ENCODE measurements at regions not wholly inside any gene's neighbourhood (a gene's known extent, or its start where the extent isn't known, plus 50 kb on each side); places are given as distances from the start of the nearest gene placed in this dataset.
A peak's percentile ranks its signal among the peaks of the same experiment; 100 is the strongest.

GRCh38 chr1:96030312-96030711 lies 691.3 kb upstream of the PTBP2 start:
- H3K9ac ChIP-seq (ENCODE audit: insufficient read depth, low read depth, low read length), result no peak overlapping the region
- ATAC-seq, result no peak
- H3K4me1 ChIP-seq (ENCODE audit: insufficient read depth, low read length), result no peaks in the 10 kb centered on the region
- H4K20me1 ChIP-seq (ENCODE audit: insufficient read depth, low read length), result no peaks in the 10 kb centered on the region
- BruUV-seq (replicated peaks), result no TSS peak
- in situ Hi-C loops (cut with HindIII; ENCODE audit: extremely low pct_ligation_motif_present, low pct_unique_long_range_greater_than_20kb), result no loop called here
- H3K27me3 ChIP-seq (ENCODE audit: control insufficient read depth in 1 of 2, insufficient read depth in 2 of 2, low read length in 2 of 2), result no peaks in the 10 kb centered on the region
- intact Hi-C loops (cut with micrococcal nuclease; ENCODE audit: unreplicated experiment), result no loop called here
- peak; percentile 48 to 81; a peak in 3 of 4 replicates for TF ChIP-seq MAFK (conservative IDR thresholded peaks at IDR 0.05 in 1 of 2, IDR thresholded peaks at IDR 0.05 in 1 of 2; ENCODE audit: low read length in 2 of 2)
- TF ChIP-seq MXD4 (CRISPR knock-in tag; IDR thresholded peaks at IDR 0.05), result no peak
- peak; percentile 66; the same call in 1 of the 2 replicates for TF ChIP-seq MAFF (IDR thresholded peaks at IDR 0.05; ENCODE audit: low read depth, low read length)
- H3K79me2 ChIP-seq (ENCODE audit: insufficient read depth, low read length), result no peaks in the 10 kb centered on the region
- CTCF ChIA-PET (ENCODE audit: low intra/inter-chr PET ratio, low total read pairs), result no interaction called here
- no peaks in the 10 kb centered on the region for H3K36me3 ChIP-seq (replicated peaks in 1 of 2; ENCODE audit: control insufficient read depth in 1 of 2, insufficient read depth in 2 of 2, low read length in 2 of 2)
- DNase-seq (ENCODE audit: low spot score), result no peak
- no peak for FAIRE-seq
- 0% methylated on average over 1 of the region's 1 CpG for WGBS (ENCODE audit: low lambda C conversion rate)
- no peak overlapping the region for H3K4me2 ChIP-seq (ENCODE audit: low read depth, low read length)
- no peak overlapping the region for H3K27ac ChIP-seq (ENCODE audit: extremely low read length, insufficient read depth, low read length)
- no peak overlapping the region for H3K4me3 ChIP-seq (replicated peaks in 1 of 3; ENCODE audit: insufficient read depth in 1 of 3, low read depth in 2 of 3, low read length in 3 of 3)
- no peaks in the 10 kb centered on the region; the same call in 1 of the 2 replicates for H3K9me3 ChIP-seq (ENCODE audit: low read length)
- POLR2A ChIA-PET, result no interaction called here
- no peak overlapping the region for H2AFZ ChIP-seq (ENCODE audit: low read length)

GRCh38 chr1:96034006-96034405 lies 687.6 kb upstream of the PTBP2 start:
- CTCF ChIA-PET (ENCODE audit: low intra/inter-chr PET ratio, low total read pairs), result no interaction called here
- H3K36me3 ChIP-seq (replicated peaks in 1 of 2; ENCODE audit: control insufficient read depth in 1 of 2, insufficient read depth in 2 of 2, low read length in 2 of 2), result no peaks in the 10 kb centered on the region
- no peak overlapping the region for H3K4me2 ChIP-seq (ENCODE audit: low read depth, low read length)
- no peak overlapping the region for H3K9ac ChIP-seq (ENCODE audit: insufficient read depth, low read depth, low read length)
- H2AFZ ChIP-seq (ENCODE audit: low read length), result no peak overlapping the region
- no peaks in the 10 kb centered on the region for H3K27me3 ChIP-seq (ENCODE audit: control insufficient read depth in 1 of 2, insufficient read depth in 2 of 2, low read length in 2 of 2)
- POLR2A ChIA-PET, result no interaction called here
- no peak overlapping the region for H3K4me3 ChIP-seq (replicated peaks in 1 of 3; ENCODE audit: insufficient read depth in 1 of 3, low read depth in 2 of 3, low read length in 3 of 3)
- no peaks in the 10 kb centered on the region for H3K79me2 ChIP-seq (ENCODE audit: insufficient read depth, low read length)
- intact Hi-C loops (cut with micrococcal nuclease; ENCODE audit: unreplicated experiment), result no loop called here
- H3K27ac ChIP-seq (ENCODE audit: extremely low read length, insufficient read depth, low read length), result no peak overlapping the region
- ATAC-seq, result no peak
- 0 out of 2 replicates have a peak, but pooled peaks cover 3% of the 10 kb centered on the region for H3K9me3 ChIP-seq (ENCODE audit: low read length)
- H4K20me1 ChIP-seq (ENCODE audit: insufficient read depth, low read length), result no peaks in the 10 kb centered on the region
- H3K4me1 ChIP-seq (ENCODE audit: insufficient read depth, low read length), result no peaks in the 10 kb centered on the region
- no TSS peak for BruUV-seq (replicated peaks)
- FAIRE-seq, result no peak
- in situ Hi-C loops (cut with HindIII; ENCODE audit: extremely low pct_ligation_motif_present, low pct_unique_long_range_greater_than_20kb), result no loop called here
- WGBS (ENCODE audit: low lambda C conversion rate), result 1% methylated on average over 2 of the region's 2 CpGs
- DNase-seq (ENCODE audit: low spot score), result no peak
- TF ChIP-seq MTERF4 (CRISPR knock-in tag; IDR thresholded peaks at IDR 0.05), result no peak
- no peak for TF ChIP-seq KLF16 (CRISPR knock-in tag; IDR thresholded peaks at IDR 0.05)
- TF ChIP-seq KLF9 (CRISPR knock-in tag; IDR thresholded peaks at IDR 0.05; ENCODE audit: low read depth), result no peak
- no peak for TF ChIP-seq ZNF513 (CRISPR knock-in tag; conservative IDR thresholded peaks at IDR 0.05)
- TF ChIP-seq ZZZ3 (CRISPR knock-in tag; IDR thresholded peaks at IDR 0.05; ENCODE audit: borderline replicate concordance), result no peak
- no peak for TF ChIP-seq ISX (CRISPR knock-in tag; conservative IDR thresholded peaks at IDR 0.05)
- TF ChIP-seq NFE2L1 (CRISPR knock-in tag; IDR thresholded peaks at IDR 0.05; ENCODE audit: borderline replicate concordance), result no peak
- TF ChIP-seq ZSCAN5A (CRISPR knock-in tag; IDR thresholded peaks at IDR 0.05; ENCODE audit: borderline replicate concordance), result no peak
- no peak for TF ChIP-seq KMT2A (CRISPR knock-in tag; IDR thresholded peaks at IDR 0.05)
- TF ChIP-seq PRMT3 (CRISPR knock-in tag; IDR thresholded peaks at IDR 0.05; ENCODE audit: borderline replicate concordance, low read depth), result no peak
- TF ChIP-seq SMARCC2 (IDR thresholded peaks at IDR 0.05), result no peak
- TF ChIP-seq SRSF1 (optimal IDR thresholded peaks at IDR 0.05; ENCODE audit: low read depth, low read length), result no peak
- TF ChIP-seq DR1 (CRISPR knock-in tag; IDR thresholded peaks at IDR 0.05), result no peak
- no peak for TF ChIP-seq ZNF292 (CRISPR knock-in tag; IDR thresholded peaks at IDR 0.05; ENCODE audit: borderline replicate concordance, low read depth)
